ENCODE measurements at regions not wholly inside any gene's neighbourhood (a gene's known extent, or its start where the extent isn't known, plus 50 kb on each side); places are given as distances from the start of the nearest gene placed in this dataset.

DNA sequence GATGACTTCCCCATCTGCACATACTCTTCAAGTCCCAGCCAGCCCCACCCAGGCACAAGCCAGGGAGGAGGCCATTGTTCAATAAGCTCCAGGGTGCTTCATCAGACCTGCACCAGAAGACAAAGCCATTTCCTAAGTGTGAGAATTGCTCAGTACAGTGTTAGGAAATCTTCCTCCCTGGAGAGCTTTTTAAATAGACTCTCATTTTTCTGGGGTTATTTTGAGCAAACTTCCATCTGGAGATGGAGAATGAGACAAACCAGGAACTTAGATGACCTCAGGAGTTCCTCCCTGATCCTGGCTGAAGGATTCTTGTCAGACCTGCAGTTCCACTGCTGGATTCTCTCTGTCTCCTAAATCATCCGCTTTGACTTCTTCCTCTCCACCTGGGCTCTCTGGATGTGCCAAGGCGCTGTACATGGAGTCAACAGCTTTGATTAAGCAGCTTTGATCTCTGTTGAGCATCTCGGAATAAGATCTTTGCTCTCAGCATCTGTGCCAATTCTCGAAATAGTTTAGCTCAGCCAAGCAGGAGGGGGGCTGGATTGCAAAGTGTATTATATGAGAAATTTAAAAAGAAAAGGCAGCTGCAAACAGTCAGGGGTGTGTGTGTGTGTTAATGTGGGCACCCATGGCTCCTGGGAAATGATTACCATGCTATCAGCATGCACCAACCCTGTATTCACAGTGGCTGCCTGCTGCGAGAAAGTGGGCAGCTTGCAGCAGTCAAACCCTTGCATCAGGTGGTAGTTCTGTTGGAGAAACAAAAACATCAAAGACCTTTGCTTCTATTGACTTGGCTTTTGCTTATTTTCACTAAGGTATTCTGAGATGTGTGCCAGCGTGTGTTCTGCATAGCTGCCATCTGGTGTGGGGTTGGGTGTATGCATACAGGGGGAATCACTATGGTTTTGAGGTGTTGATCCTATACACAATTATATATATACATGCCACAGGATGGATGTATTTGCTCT lies 70.2 kb upstream of the NAV2 start:
- Histone ChIP-seq H3K9me3 (replicated peaks) (no peaks in the 10 kb centered on the region), H3K36me3 (no peaks in the 10 kb centered on the region), H3K4me1 (peaks cover 23% of the 10 kb centered on the region), H3K4me3 (no peak overlapping the region), H3K27me3 (ENCODE audit: low read depth) (no peaks in the 10 kb centered on the region), H3K27ac (replicated peaks) (peak overlapping the region; percentile 43)
- TF ChIP-seq, protein P1, sequence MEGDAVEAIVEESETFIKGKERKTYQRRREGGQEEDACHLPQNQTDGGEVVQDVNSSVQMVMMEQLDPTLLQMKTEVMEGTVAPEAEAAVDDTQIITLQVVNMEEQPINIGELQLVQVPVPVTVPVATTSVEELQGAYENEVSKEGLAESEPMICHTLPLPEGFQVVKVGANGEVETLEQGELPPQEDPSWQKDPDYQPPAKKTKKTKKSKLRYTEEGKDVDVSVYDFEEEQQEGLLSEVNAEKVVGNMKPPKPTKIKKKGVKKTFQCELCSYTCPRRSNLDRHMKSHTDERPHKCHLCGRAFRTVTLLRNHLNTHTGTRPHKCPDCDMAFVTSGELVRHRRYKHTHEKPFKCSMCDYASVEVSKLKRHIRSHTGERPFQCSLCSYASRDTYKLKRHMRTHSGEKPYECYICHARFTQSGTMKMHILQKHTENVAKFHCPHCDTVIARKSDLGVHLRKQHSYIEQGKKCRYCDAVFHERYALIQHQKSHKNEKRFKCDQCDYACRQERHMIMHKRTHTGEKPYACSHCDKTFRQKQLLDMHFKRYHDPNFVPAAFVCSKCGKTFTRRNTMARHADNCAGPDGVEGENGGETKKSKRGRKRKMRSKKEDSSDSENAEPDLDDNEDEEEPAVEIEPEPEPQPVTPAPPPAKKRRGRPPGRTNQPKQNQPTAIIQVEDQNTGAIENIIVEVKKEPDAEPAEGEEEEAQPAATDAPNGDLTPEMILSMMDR (IDR thresholded peaks at IDR 0.05; ENCODE audit: borderline replicate concordance) = no peak
- intact Hi-C loops (cut with micrococcal nuclease) = no loop called here
- DNase-seq = peak; percentile 24

DNA sequence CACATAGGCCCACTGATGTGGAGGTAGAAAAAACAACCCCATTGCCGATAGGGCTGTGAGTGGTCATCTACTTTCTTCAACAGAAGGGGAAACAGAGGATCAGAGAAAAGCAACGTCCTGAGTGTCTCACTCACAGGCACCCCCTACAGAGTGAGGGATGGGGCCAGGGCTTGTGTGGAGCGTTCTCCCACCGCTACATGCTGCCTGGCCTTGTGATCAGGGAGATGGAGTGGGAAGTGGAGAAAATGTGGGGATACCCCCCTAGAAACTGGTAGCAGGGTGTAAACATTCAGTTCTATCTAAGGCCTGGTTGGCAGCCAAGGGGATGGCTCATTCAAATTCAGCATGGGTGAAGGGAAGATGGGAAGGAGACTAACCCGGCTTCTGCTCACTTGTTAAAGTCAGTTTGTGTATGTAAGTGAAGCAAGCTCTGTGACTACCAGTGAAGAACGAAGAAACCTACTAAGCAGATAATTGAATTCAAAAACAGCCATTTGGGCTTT lies 73.0 kb upstream of the NAV2 start:
- intact Hi-C loops (cut with micrococcal nuclease) = no loop called here
- peaks cover 16% of the 10 kb centered on the region for H3K4me1 ChIP-seq
- TF ChIP-seq, protein P1 (IDR thresholded peaks at IDR 0.05; ENCODE audit: borderline replicate concordance) = no peak
- no peak for DNase-seq
- no peak overlapping the region for H3K27ac ChIP-seq (replicated peaks)
- no peak overlapping the region for H3K4me3 ChIP-seq
- peaks cover 14% of the 10 kb centered on the region for H3K9me3 ChIP-seq (replicated peaks)
- no peaks in the 10 kb centered on the region for H3K27me3 ChIP-seq (ENCODE audit: low read depth)
- no peaks in the 10 kb centered on the region for H3K36me3 ChIP-seq

GRCh38 chr11:19635332-19635731 lies 77.3 kb upstream of the NAV2 start:
- peaks cover 15% of the 10 kb centered on the region for H3K9me3 ChIP-seq (replicated peaks)
- no peak overlapping the region for H3K27ac ChIP-seq (replicated peaks)
- TF ChIP-seq, protein P1 (IDR thresholded peaks at IDR 0.05; ENCODE audit: borderline replicate concordance) = no peak
- H3K4me1 ChIP-seq = peaks cover 14% of the 10 kb centered on the region
- H3K4me3 ChIP-seq = no peak overlapping the region
- H3K36me3 ChIP-seq = no peaks in the 10 kb centered on the region
- no peaks in the 10 kb centered on the region for H3K27me3 ChIP-seq (ENCODE audit: low read depth)
- no peak for DNase-seq
- intact Hi-C loops (cut with micrococcal nuclease) = no loop called here

GRCh38 chr11:19633276-19633675 lies 79.4 kb upstream of the NAV2 start:
- Histone ChIP-seq H3K36me3 (no peaks in the 10 kb centered on the region), H3K4me3 (no peak overlapping the region), H3K27me3 (ENCODE audit: low read depth) (no peaks in the 10 kb centered on the region), H3K4me1 (peaks cover 22% of the 10 kb centered on the region), H3K27ac (replicated peaks) (peak overlapping the region; percentile 30), H3K9me3 (replicated peaks) (peaks cover 15% of the 10 kb centered on the region)
- peak; percentile 19 for DNase-seq
- TF ChIP-seq, protein P1 (IDR thresholded peaks at IDR 0.05; ENCODE audit: borderline replicate concordance) = no peak
- intact Hi-C loops (cut with micrococcal nuclease) = no loop called here

DNA sequence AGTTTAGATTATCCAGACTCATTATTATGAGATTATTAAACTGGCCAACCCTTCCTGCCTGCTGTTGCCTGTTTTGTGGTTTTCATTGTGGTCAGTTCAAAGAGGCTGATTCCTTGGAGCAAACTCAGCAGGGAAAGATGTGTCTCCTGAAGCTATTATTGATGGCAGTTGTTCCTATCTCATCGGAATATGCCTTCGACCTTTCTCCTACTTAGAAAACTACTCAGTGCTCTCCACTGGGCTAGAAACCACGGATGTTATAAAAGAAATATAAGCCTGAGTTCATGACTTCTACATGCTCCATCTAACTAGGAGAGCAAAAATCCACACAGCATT lies 80.2 kb upstream of the NAV2 start:
- H3K36me3 ChIP-seq = no peaks in the 10 kb centered on the region
- TF ChIP-seq, protein P1 (IDR thresholded peaks at IDR 0.05; ENCODE audit: borderline replicate concordance) = no peak

More for the DNA sequence above, 80.2 kb upstream of the NAV2 start:
- Histone ChIP-seq H3K27ac (replicated peaks) (no peak overlapping the region), H3K4me3 (no peak overlapping the region), H3K4me1 (peaks cover 30% of the 10 kb centered on the region), H3K9me3 (replicated peaks) (peaks cover 15% of the 10 kb centered on the region), H3K27me3 (ENCODE audit: low read depth) (no peaks in the 10 kb centered on the region)
- DNase-seq = no peak
- intact Hi-C loops (cut with micrococcal nuclease) = no loop called here
